ENCODE measurements at regions not wholly inside any gene's neighbourhood (a gene's known extent, or its start where the extent isn't known, plus 50 kb on each side); places are given as distances from the start of the nearest gene placed in this dataset.
"Not testable (repeated sequence)": the region's sequence is repeated elsewhere in the genome, so short reads cannot be mapped to it uniquely, and the experiment has no call there.

GRCh38 chr6:112997421-112998085, 650.4 kb downstream of the RFPL4B start:
- DNase-seq, result no peak

- DNase-seq, result no peak
Measured at GRCh38 chr6:113004054-113004453, 656.9 kb downstream of the RFPL4B start.

DNA sequence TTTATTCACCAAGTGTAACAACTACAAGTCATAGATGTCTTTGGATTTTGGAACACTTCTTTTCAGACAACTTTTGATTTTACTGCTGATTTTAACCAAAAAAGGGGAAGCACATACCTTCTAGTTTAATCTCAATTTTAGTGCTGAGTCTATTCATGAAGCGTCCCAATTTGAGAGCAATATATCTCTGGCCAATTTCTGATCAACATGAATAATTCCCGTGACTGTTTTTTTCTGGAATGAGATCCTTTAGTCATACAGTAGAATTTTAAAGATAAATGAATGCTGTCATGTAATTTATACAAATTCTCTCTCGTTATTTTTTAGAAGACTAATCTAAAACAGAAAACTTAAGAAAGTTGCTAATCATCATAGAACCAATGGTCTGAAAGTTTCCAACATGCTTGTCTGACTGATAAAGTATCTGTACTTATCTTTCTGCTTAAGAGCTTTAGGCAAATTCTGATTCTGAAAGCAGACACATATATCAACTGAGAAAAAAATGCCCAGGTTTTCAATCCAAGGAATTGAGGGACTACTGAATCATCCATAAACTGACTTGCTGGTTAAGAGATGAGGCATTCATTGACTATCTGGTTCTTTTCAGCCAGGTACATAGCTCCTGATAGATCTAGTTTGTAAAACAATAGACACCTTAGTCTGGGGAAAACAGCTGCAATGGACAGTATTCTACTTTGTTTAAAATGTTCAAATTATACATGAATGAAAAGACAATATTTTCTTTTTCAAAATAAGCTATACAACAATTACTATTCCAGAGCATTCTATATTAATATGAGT, 657.5 kb downstream of the RFPL4B start:
- no peak for DNase-seq

- no peak for DNase-seq
Measured at GRCh38 chr6:113006494-113006893, 659.4 kb downstream of the RFPL4B start.

- DNase-seq, result peak; percentile 90
Measured at GRCh38 chr6:113009682-113010081, 662.6 kb downstream of the RFPL4B start.

- no peak for DNase-seq
Measured at GRCh38 chr6:113010196-113010989, 663.3 kb downstream of the RFPL4B start.

DNA sequence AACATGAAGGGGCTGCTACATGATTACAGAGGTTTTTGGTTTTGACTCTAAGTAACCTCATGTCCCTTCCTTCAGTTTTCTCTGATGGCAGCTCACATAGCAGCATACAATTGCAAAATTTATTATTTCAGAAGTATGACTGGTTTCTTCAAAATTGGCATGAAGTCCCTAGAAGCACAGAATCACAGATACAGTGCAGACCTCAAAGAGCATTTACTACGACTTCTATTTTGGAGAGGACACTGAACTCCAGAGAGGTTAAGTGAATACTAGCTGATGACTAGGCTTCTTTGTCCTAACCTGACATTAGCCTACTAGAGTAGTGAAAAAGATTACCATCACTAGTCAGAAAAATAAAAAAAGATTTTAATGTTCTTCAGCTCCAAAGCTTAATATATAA, 664.3 kb downstream of the RFPL4B start:
- no peak for DNase-seq

GRCh38 chr6:113011801-113012200, 664.7 kb downstream of the RFPL4B start:
- DNase-seq, result peak; percentile 84

- peak; percentile 81 for DNase-seq
Measured at GRCh38 chr6:113015249-113015648, 668.1 kb downstream of the RFPL4B start.

- DNase-seq, result peak; percentile 52
Measured at GRCh38 chr6:113017353-113017752, 670.2 kb downstream of the RFPL4B start.

DNA sequence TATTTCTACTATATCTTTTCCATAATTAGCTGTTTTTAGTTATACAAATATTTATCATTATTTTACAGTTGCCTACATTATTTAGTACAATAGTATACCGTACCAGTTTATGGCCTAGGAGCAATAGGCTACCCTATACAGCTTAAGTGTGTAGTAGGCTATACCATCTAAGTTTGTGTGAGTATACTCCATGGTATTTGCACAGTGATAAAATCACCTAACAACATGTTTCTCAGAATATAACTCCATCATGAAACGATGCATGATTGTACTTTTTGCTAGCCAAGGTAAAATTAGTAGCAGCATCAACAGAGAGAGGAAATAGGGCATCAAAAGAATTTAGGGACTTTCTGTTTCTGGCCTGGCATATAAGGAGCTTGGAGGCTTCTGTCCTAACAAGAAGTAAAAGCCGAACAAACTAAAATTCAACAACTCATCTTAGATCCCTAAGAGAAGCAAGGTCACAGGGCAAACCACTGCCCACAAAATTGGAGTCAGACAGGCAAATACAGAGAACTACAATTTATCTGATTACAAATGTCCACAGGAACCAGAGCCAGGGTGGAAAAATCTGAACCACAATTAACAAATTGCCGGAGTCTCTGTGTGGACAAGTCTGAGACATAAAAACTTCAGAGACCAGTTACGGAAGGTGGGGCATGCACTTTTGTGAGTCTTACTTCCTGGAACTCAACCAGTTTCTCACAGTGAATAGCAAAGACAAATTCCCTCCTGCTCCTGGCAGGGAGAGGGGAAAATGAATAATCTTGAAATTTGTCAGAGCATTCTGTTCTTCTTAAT, 671.4 kb downstream of the RFPL4B start:
- DNase-seq, result peak; percentile 78

DNA sequence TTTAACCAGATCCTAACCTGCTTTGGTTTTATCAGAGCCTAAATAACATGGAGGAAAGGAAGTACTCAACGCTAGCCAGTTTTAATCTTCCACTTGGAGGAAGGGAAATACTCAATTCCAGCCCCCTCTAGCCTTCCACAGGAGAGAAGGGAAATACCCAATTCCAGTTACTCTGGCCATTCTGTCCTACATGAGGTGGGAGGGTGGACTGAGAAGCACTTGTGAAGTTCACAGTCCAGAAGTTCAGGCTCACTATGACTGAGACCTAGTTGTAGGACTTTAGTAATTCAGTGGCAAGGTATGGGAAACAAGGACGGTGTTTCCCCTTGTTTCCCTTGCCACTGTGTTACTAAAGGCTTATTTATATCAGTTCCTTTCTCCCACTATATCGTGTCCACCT, 672.0 kb downstream of the RFPL4B start:
- no peak for DNase-seq

DNA sequence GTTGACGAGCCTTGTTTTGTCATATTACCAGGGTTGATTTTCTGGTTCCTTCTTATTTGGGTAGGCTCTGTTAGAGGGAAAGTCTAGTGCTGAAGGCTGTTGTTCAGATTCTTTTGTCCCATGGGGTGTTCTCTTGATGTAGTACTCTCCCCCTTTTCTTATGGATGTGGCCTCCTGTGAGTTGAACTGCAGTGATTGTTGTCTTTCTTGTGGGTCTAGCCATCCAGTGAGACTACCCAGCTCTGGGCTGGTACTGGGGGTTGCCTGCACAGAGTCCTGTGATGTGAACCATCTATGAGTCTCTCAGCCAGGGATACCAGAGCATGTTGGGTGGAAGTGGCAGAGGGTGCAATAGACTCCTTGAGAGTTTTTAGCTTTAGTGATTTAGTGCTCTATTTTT, 680.6 kb downstream of the RFPL4B start:
- no peak for DNase-seq

DNA sequence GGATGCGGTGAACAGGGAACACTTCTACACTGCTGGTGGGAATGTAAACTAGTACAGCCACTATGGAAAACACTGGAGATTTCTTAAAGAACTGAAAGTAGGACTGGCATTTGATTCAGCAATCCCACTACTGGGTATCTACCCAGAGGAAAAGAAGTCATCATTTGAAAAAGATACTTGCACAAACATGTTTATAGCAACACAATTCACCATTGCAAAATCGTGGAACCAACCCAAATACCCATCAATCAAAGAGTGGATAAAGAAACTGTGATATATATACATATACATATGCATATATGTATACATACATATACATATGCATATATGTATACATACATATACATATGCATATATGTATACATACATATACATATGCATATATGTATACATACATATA, 682.0 kb downstream of the RFPL4B start:
- not testable (repeated sequence) for DNase-seq

- no peak for DNase-seq
Measured at GRCh38 chr6:113031591-113032238, 684.6 kb downstream of the RFPL4B start.

- peak; percentile 35 for DNase-seq
Measured at GRCh38 chr6:113039005-113039404, 691.9 kb downstream of the RFPL4B start.

- DNase-seq, result peak; percentile 96
Measured at GRCh38 chr6:113047148-113047547, 700.0 kb downstream of the RFPL4B start.

DNA sequence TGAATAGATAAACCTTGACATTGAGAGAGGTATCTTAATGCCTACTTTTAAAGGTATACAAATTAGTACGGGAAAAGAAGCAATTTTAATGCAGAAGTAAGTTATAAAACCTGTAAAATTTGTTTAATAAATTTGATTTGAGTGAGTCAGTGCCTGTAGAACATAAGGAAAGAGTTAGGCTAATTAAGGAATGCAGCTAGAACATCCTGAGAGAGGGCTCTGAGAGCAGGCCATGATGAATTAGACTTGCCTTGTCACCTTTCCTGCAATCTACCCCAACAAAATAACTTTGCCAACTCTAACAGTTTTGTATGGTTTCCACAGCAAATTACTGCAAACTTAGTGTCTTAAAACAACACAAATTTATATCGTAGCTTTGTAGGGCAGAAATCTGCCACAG, 700.8 kb downstream of the RFPL4B start:
- peak; percentile 59 for DNase-seq

GRCh38 chr6:113048741-113049140, 701.6 kb downstream of the RFPL4B start:
- DNase-seq, result peak; percentile 69

DNA sequence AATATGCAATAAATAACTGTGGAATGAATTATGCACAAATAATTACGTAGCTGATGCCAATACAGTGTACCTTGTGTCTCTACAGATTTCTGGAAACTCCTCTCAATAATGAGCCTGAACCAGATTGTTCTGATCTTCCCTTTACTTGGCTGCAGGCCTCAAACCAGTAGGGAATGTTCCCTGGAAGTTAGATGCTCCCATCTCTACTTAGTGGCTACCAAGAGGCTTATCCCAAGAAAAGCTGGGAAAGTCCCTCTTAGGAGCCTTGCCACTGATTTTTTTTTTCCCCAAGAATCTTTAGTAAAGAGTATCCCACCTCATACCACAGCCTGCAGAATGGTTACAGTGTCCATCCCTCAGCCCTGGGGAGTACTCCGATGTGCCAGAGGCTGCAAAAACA, 702.1 kb downstream of the RFPL4B start:
- DNase-seq, result peak; percentile 69

- DNase-seq, result peak; percentile 76
Measured at GRCh38 chr6:113050010-113050858, 703.1 kb downstream of the RFPL4B start.

Data from fibroblast of skin of scalp (primary cell).